Activated CD4-positive, alpha-beta T cell treated with anti-CD3 and anti-CD28 coated beads, Interleukin-2, amount 50 U/mL, for 4 hours (primary cell): ENCODE measurements at regions not wholly inside any gene's neighbourhood (a gene's known extent, or its start where the extent isn't known, plus 50 kb on each side); places are given as distances from the start of the nearest gene placed in this dataset.

ENCODE experiments used
- DNase-seq, 2 experiments: peaks; one replicate each; pipeline ENCODE4 v3.0.0-alpha.2; 2020

DNA sequence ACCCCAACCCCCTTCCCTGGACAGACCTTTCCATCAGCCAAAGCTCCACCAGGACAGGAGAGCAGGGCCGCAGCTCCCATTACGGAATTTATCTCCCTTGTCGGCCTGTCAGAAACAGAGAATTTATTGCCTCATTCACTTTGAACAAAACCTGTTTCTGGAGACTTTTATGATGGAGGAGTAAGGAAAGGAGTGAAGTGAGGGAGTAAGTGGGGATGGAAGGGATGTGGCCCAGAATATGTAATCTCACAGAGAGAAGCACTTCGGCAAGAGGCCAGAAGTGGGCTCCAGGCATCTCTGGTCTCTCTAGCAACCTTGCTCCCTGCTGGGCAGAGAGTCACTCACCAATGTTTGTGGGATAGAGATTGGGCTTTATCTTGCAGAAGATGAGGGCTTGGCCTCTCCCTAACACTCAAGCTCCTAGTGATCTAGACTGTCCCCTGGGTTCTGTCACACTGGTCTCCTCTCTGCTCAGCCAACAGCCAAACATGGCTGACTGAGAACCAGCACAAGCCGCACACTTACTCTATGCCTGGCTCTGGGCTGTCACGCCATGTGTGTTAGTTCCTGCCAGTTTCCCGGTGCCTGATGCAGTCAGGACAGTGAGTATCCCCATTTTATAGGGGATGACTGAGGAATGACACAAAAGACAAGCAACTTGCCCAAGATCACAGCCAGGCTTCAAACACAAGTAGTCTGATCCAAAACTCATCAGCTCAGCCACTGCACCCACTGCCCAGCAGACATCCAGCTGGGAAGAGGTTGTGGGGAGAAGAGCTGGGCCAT lies 149.4 kb upstream of the ZMIZ1 start:
- no peak for DNase-seq

DNA sequence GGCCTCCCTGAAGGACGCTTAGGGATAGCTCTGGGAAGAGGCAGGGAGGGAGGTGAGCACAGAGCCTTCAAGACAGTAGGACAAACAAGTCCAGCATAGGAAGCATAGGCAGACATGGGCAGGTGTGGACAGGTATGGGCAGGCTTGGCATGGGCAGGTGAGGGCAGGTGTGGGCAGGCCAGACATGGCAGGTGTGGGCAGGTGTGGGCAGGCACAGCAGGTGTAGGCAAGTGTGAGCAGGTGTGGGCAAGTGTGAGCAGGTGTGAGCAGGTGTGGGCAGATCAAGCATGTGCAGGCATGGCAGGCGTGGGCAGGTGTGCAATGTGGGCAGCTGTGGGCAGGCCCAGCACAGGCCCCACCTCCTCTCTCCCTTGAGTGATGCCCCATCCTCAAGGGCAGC lies 148.8 kb upstream of the ZMIZ1 start:
- no peak for DNase-seq

DNA sequence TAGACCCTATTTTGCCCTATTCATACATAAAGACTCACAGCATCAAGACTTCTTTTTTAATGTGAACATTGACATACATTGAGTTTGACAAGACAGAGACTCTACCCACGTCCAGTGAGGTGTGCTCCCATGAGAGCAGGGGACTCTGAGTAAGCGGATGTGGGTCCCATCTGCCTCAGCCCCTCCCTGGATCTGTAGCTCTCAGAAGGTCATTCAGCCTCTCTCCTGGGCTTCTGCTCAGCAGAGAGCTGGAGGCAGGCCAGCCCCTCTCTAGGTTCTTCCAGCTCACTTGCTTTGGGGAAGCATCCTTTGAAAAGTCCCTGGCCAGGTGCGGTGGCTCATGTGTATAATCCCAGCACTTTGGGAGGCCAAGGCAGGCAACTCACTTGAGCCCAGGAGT lies 146.9 kb upstream of the ZMIZ1 start:
- no peak for DNase-seq

DNA sequence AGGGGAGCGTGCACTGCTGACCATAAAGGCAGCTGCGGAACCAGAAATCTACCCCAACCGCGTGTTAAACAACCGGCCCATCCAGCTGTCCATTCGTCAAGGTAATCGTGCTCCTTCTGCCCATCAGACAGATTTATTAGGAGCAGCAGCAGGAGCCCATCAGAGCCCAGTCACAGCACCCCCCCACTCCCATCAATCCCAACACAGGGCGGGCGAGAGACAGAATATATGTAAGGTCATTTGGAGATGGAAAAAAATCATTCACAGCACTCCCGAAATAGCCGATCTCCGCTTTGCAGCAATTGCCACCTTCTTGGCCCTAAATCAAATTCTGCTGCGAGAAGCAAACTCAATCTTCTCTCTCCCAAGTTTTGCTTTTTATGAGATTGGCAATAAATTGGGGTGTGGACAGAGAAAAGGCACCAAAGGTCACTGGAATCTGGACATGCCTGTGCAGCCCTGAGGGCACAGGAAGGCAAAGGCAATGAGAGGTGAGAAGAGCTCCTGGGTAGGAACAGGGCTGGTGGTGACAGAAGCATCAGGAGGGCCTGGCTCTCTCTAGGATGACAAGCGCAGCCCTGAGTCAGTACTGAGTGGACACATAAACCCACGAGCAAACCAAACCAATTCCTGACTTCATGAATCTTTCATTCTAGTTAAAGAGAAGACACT lies 145.0 kb upstream of the ZMIZ1 start:
- no peak for DNase-seq

DNA sequence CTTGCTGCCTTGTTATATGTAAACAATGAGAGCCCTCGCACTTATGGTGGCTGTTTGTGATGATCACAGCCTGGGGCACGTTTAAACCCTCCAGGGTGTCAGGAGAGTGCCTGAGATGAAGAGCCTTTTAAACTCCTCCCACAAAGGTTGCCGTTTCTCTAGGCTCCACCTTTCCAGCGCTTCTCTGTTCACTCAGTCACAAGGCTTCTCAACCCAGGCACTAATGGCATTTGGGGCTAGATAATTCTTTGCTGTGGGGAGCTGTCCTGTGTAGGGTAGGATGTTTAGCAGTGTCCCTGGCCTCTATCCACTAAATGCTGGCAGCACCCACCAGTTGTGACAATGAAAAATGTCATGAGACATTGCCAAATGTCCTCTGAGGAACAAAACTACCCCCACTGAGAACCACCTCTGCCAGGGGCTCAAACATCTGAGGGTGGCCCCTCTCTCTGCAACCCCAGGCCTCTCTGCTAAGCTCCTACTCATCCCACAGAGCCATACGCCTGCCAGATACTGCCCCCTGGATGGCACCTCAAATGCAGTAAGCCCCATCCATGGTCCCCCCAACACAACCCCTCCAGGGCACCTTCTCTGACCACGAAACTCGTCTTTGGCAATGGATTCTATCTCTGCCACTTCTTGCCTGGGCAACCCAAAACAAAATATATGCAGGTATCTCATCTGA lies 144.3 kb upstream of the ZMIZ1 start:
- no peak for DNase-seq

- DNase-seq: no peak
These were observed 143.5 kb upstream of the ZMIZ1 start for GRCh38 chr10:78925275-78925674.

DNA sequence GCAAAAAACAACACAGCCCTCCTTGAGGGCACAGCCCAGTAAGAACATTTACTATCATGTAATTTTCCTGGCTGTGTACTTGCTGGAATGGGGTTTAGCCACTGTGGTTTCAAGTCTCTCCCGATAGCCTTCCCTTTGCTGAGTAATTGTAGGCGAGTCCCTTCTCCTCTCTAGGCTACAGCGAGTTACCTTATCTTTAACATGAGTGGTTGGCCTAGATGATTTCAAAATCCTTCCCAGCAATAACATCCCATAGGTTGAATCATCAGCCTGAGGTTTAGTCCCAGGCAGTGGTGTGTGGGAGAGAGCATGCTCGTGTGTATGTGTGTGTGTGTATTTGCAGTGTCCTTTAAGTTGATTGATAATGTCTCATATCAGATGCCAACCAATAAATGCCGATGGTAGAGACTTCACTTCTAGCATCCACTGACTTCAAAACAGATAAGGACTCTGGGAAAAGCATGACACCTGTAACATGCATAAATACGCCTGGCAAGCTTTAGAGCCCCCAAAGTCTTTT lies 142.9 kb upstream of the ZMIZ1 start:
- DNase-seq: no peak

- no peak for DNase-seq
These were observed 141.3 kb upstream of the ZMIZ1 start for GRCh38 chr10:78927257-78927995.

DNA sequence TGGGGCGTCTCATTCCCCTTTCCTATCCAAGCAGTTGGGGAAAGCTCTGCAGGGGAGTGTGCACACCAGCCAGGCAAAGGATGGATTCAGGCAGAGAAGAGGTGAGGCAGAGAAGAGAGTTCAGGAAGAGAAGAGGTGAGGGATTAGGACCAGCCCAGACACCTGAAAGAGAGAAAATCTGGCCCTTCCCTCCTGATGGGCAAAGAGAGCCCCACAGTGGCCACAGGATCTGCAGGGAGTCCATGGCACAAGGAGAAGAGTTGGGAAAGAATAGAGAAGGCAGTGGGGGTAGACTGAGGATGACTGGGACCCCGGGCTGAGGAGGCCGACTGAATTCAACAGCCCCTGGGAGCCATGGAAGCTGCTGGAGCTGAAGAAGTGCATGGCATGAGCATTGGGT lies 140.4 kb upstream of the ZMIZ1 start:
- no peak for DNase-seq

DNA sequence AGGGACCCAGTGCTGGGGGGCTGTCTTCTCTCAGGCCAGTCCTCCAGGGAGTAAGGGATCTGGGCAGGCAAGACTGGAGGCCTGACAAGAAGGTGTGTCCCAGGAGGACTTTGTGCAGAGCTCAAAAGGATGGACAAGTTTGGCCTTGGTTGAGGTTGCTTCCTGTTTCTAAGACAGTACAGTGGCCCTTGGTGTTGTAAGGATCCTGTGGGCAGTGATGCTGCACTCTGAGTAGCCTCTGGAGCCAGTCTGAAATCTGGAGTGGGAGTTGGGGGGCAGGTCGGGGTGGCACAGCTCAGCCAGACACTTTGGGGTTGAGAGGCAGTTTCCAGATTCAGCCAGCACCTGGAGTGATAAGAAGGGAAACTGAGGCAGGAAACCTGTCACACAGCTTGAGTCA lies 139.2 kb upstream of the ZMIZ1 start:
- DNase-seq: no peak

- no peak for DNase-seq
These were observed 137.3 kb upstream of the ZMIZ1 start for GRCh38 chr10:78931321-78932053.

- no peak for DNase-seq
These were observed 136.7 kb upstream of the ZMIZ1 start for GRCh38 chr10:78932054-78932386.

GRCh38 chr10:78932861-78933260 lies 135.9 kb upstream of the ZMIZ1 start:
- no peak for DNase-seq

DNA sequence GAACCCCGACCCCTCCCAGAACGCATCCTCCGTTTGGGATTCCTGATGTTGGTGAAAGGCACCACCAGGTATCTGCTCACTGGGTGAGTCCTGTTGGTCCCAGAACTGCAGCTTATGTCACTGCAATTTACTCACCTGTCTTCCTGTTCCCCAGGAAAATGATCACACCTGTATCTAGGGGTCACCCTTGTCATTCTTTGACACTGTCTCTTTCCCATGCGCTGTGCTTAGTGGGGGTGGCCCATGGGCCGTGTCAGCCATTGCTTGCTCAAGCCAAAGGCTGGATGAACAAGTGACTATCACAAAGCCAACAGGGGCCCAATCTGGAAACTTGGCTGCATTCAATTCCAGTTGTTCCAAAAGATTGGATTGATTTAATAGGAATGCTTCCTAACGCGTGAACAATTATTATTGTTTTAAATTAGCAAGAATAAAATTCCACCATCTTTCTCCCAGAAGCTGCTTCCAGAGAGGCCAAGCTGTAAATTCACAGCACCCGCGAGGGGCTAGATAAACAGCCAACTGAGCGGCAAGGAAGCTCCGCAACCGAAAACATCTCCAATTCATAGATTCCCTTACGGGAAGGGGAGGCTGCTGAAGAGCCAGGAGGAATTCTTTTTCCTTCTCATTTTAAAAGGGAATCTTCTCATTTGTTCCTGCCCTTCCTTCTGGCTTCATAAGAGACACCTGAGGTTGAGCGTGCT lies 134.8 kb upstream of the ZMIZ1 start:
- DNase-seq: no peak

GRCh38 chr10:78934532-78934898 lies 134.3 kb upstream of the ZMIZ1 start:
- no peak for DNase-seq

GRCh38 chr10:78934994-78935602 lies 133.7 kb upstream of the ZMIZ1 start:
- DNase-seq: no peak

DNA sequence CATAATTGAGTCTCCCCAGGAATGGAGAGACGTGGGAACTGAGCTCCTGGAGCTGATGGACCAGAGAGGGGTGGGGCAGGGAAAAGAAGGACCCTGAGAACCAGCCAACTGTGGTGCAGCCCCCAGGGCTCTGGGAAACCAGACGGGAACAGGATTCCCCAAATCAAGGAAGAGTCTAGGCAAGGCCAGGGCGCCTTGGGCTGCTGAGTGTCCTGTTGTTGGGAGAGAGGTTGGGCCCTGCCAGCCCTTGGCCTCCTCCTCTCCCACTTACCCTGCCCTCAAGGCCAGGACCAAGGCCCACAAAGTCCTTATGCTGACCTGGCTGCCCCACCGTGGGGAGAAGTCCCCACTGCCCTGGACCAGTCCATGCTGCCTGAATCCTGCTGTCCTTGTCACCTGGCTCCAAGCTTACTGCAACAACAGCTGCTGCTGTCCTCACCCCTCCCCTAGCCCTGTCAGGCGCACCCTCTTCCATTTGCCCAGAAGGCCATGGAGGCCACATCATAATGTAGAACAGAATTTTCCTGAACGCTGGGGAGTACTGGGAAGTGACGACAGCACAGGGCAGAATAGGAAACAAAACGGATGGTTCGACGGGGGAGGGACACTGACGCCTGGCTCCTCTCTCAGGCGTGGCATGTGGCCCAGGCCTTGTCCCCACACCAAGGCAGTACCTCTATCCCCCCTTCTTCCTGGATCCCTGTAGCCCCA lies 132.9 kb upstream of the ZMIZ1 start:
- DNase-seq: no peak

- DNase-seq: no peak
These were observed 132.1 kb upstream of the ZMIZ1 start for GRCh38 chr10:78936412-78937342.

DNA sequence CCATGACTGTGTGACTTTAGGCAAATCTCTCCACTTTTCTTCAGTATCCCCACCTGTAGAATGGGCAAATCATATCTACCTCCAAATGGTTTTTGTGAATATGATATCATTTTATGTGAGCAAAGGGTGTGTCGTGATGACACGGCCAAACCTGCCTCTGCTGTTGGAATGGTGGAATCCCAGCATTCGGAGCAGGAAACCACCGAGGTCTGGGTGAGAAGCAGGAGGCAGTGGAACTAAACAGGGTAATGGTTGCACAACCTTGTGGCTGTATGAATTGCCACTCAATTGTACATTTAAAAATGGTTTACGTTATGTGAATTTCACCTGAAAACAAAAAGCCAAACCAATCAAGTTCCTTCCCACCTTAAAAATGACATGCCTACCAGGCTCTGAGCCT lies 131.4 kb upstream of the ZMIZ1 start:
- DNase-seq: no peak
